ENCODE measurements at regions not wholly inside any gene's neighbourhood (a gene's known extent, or its start where the extent isn't known, plus 50 kb on each side); places are given as distances from the start of the nearest gene placed in this dataset.

GRCh38 chr4:114034189-114034588 is 54.7 kb upstream of the ARSJ start:
- Histone ChIP-seq H3K27ac (no peak overlapping the region), H3K9me3 (no peaks in the 10 kb centered on the region), H3K36me3 (no peaks in the 10 kb centered on the region), H3K4me3 (no peak overlapping the region), H3K4me1 (no peaks in the 10 kb centered on the region), H3K27me3 (no peaks in the 10 kb centered on the region)
- TF ChIP-seq CTCF (IDR thresholded peaks at IDR 0.05) = no peak
- no peak for DNase-seq (ENCODE audit: low spot score in 2 of 2)
- intact Hi-C loops (cut with DNase I) = no loop called here

- intact Hi-C loops (cut with DNase I) = no loop called here
- H3K36me3 ChIP-seq = no peaks in the 10 kb centered on the region
- no peak overlapping the region for H3K27ac ChIP-seq
- no peaks in the 10 kb centered on the region for H3K27me3 ChIP-seq
- TF ChIP-seq CTCF (IDR thresholded peaks at IDR 0.05) = no peak
- no peak for DNase-seq (ENCODE audit: low spot score in 2 of 2)
- no peak overlapping the region for H3K4me3 ChIP-seq
- no peaks in the 10 kb centered on the region for H3K9me3 ChIP-seq
- H3K4me1 ChIP-seq = no peaks in the 10 kb centered on the region
These were observed 57.0 kb upstream of the ARSJ start for GRCh38 chr4:114036426-114036825.

- no peak for TF ChIP-seq CTCF (IDR thresholded peaks at IDR 0.05)
- intact Hi-C loops (cut with DNase I) = no loop called here
These were observed 57.4 kb upstream of the ARSJ start for GRCh38 chr4:114036864-114037263.

GRCh38 chr4:114037988-114038387 is 58.5 kb upstream of the ARSJ start:
- H3K27ac ChIP-seq = no peak overlapping the region
- no peaks in the 10 kb centered on the region for H3K27me3 ChIP-seq
- no peak overlapping the region for H3K4me3 ChIP-seq
- no peaks in the 10 kb centered on the region for H3K4me1 ChIP-seq
- no peaks in the 10 kb centered on the region for H3K9me3 ChIP-seq
- no peak for TF ChIP-seq CTCF (IDR thresholded peaks at IDR 0.05)
- DNase-seq (ENCODE audit: low spot score in 2 of 2) = no peak
- intact Hi-C loops (cut with DNase I) = no loop called here
- H3K36me3 ChIP-seq = no peaks in the 10 kb centered on the region

More at GRCh38 chr4:114036864-114037263, 57.4 kb upstream of the ARSJ start:
- Histone ChIP-seq H3K36me3 (no peaks in the 10 kb centered on the region), H3K27ac (no peak overlapping the region), H3K27me3 (no peaks in the 10 kb centered on the region), H3K9me3 (no peaks in the 10 kb centered on the region), H3K4me3 (no peak overlapping the region), H3K4me1 (no peaks in the 10 kb centered on the region)
- no peak for DNase-seq (ENCODE audit: low spot score in 2 of 2)

GRCh38 chr4:114038762-114039387 is 59.4 kb upstream of the ARSJ start:
- Histone ChIP-seq H3K4me1 (no peaks in the 10 kb centered on the region), H3K27me3 (no peaks in the 10 kb centered on the region), H3K27ac (no peak overlapping the region), H3K4me3 (no peak overlapping the region), H3K9me3 (no peaks in the 10 kb centered on the region), H3K36me3 (no peaks in the 10 kb centered on the region)
- no peak for TF ChIP-seq CTCF (IDR thresholded peaks at IDR 0.05)
- DNase-seq (ENCODE audit: low spot score in 2 of 2) = no peak
- intact Hi-C loops (cut with DNase I) = no loop called here

Data from ascending aorta (tissue), 2 donors.